BLaER1 (cell line): ENCODE measurements at regions not wholly inside any gene's neighbourhood (a gene's known extent, or its start where the extent isn't known, plus 50 kb on each side); places are given as distances from the start of the nearest gene placed in this dataset.

Experiments
- H3K27ac ChIP-seq: shearing (Covaris generic); formaldehyde crosslinking; 2 replicates; pipeline ENCODE4 v1.8.1; 2022
- H3K27me3 ChIP-seq: shearing (Covaris generic); formaldehyde crosslinking; 2 replicates; pipeline ENCODE4 v1.8.1; 2022
- H3K36me3 ChIP-seq: shearing (Covaris generic); formaldehyde crosslinking; 2 replicates; pipeline ENCODE4 v1.8.1; 2022
- H3K4me1 ChIP-seq: shearing (Covaris generic); formaldehyde crosslinking; 2 replicates; pipeline ENCODE4 v1.8.1; 2022
- H3K4me2 ChIP-seq: shearing (Covaris generic); formaldehyde crosslinking; 2 replicates; pipeline ENCODE4 v1.8.1; 2022
- H3K4me3 ChIP-seq: shearing (Covaris generic); formaldehyde crosslinking; 2 replicates; pipeline ENCODE4 v1.8.1; 2022
- H3K9ac ChIP-seq: shearing (Covaris generic); formaldehyde crosslinking; 2 replicates; pipeline ENCODE4 v1.8.1; 2022
- H3K9me3 ChIP-seq: shearing (Covaris generic); formaldehyde crosslinking; 2 replicates; pipeline ENCODE4 v1.8.1; 2022
- H4K20me1 ChIP-seq: shearing (Covaris generic); formaldehyde crosslinking; 2 replicates; pipeline ENCODE4 v1.8.1; 2022
- Cebpa-rat ChIP-seq: shearing (Covaris generic); IDR thresholded peaks from 2 replicates; pipeline ENCODE4 v1.8.1; 2022

GRCh38 chr11:109123816-109124787 is 297.9 kb upstream of the C11orf87 start:
- TF ChIP-seq Cebpa-rat, result no peak
- no peak overlapping the region for H3K4me2 ChIP-seq

GRCh38 chr11:109130910-109131309 is 291.1 kb upstream of the C11orf87 start:
- no peak overlapping the region for H3K4me3 ChIP-seq
- no peak overlapping the region for H3K27ac ChIP-seq
- H3K36me3 ChIP-seq, result no peaks in the 10 kb centered on the region

More at GRCh38 chr11:109123816-109124787, 297.9 kb upstream of the C11orf87 start:
- no peak overlapping the region for H3K4me3 ChIP-seq
- H3K9ac ChIP-seq, result no peak overlapping the region
- no peak overlapping the region for H3K27ac ChIP-seq
- H3K9me3 ChIP-seq, result no peaks in the 10 kb centered on the region
- H3K4me1 ChIP-seq, result no peaks in the 10 kb centered on the region
- no peaks in the 10 kb centered on the region for H4K20me1 ChIP-seq
- no peaks in the 10 kb centered on the region for H3K27me3 ChIP-seq
- no peaks in the 10 kb centered on the region for H3K36me3 ChIP-seq

GRCh38 chr11:109132539-109132938 is 289.5 kb upstream of the C11orf87 start:
- Histone ChIP-seq H3K9ac (no peak overlapping the region), H3K27ac (no peak overlapping the region), H4K20me1 (no peaks in the 10 kb centered on the region), H3K9me3 (no peaks in the 10 kb centered on the region), H3K4me2 (no peak overlapping the region), H3K27me3 (no peaks in the 10 kb centered on the region), H3K4me3 (no peak overlapping the region), H3K36me3 (no peaks in the 10 kb centered on the region), H3K4me1 (no peaks in the 10 kb centered on the region)
- TF ChIP-seq Cebpa-rat, result no peak

More at GRCh38 chr11:109130910-109131309, 291.1 kb upstream of the C11orf87 start:
- no peaks in the 10 kb centered on the region for H3K9me3 ChIP-seq
- no peak for TF ChIP-seq Cebpa-rat
- no peak overlapping the region for H3K9ac ChIP-seq
- no peaks in the 10 kb centered on the region for H4K20me1 ChIP-seq
- H3K4me2 ChIP-seq, result no peak overlapping the region
- no peaks in the 10 kb centered on the region for H3K27me3 ChIP-seq
- H3K4me1 ChIP-seq, result no peaks in the 10 kb centered on the region

GRCh38 chr11:109133159-109133558 is 288.8 kb upstream of the C11orf87 start:
- TF ChIP-seq Cebpa-rat, result no peak
- Histone ChIP-seq H3K4me3 (no peak overlapping the region), H3K27me3 (no peaks in the 10 kb centered on the region), H3K4me2 (no peak overlapping the region), H4K20me1 (no peaks in the 10 kb centered on the region), H3K9me3 (no peaks in the 10 kb centered on the region), H3K4me1 (no peaks in the 10 kb centered on the region), H3K27ac (no peak overlapping the region), H3K36me3 (no peaks in the 10 kb centered on the region), H3K9ac (no peak overlapping the region)

- H3K27ac ChIP-seq, result no peak overlapping the region
- no peaks in the 10 kb centered on the region for H3K4me1 ChIP-seq
- no peaks in the 10 kb centered on the region for H3K36me3 ChIP-seq
- no peak overlapping the region for H3K9ac ChIP-seq
- no peak overlapping the region for H3K4me2 ChIP-seq
- no peaks in the 10 kb centered on the region for H4K20me1 ChIP-seq
- H3K9me3 ChIP-seq, result no peaks in the 10 kb centered on the region
- no peak for TF ChIP-seq Cebpa-rat
- H3K27me3 ChIP-seq, result no peaks in the 10 kb centered on the region
- no peak overlapping the region for H3K4me3 ChIP-seq
Observed at GRCh38 chr11:109135627-109136026, 286.4 kb upstream of the C11orf87 start.

GRCh38 chr11:109138196-109138595 is 283.8 kb upstream of the C11orf87 start:
- TF ChIP-seq Cebpa-rat, result no peak
- H3K9me3 ChIP-seq, result no peaks in the 10 kb centered on the region
- no peaks in the 10 kb centered on the region for H3K4me1 ChIP-seq
- no peaks in the 10 kb centered on the region for H3K27me3 ChIP-seq
- H3K36me3 ChIP-seq, result no peaks in the 10 kb centered on the region
- no peaks in the 10 kb centered on the region for H4K20me1 ChIP-seq
- no peak overlapping the region for H3K9ac ChIP-seq
- H3K4me3 ChIP-seq, result no peak overlapping the region
- H3K4me2 ChIP-seq, result no peak overlapping the region
- H3K27ac ChIP-seq, result no peak overlapping the region

GRCh38 chr11:109140426-109140825 is 281.6 kb upstream of the C11orf87 start:
- H3K36me3 ChIP-seq, result no peaks in the 10 kb centered on the region
- H4K20me1 ChIP-seq, result no peaks in the 10 kb centered on the region
- H3K9ac ChIP-seq, result no peak overlapping the region
- H3K4me3 ChIP-seq, result no peak overlapping the region
- H3K27me3 ChIP-seq, result no peaks in the 10 kb centered on the region
- no peak for TF ChIP-seq Cebpa-rat
- no peak overlapping the region for H3K27ac ChIP-seq
- no peak overlapping the region for H3K4me2 ChIP-seq
- no peaks in the 10 kb centered on the region for H3K4me1 ChIP-seq
- no peaks in the 10 kb centered on the region for H3K9me3 ChIP-seq

- Histone ChIP-seq H3K4me2 (no peak overlapping the region), H3K9ac (no peak overlapping the region), H3K9me3 (no peaks in the 10 kb centered on the region), H4K20me1 (no peaks in the 10 kb centered on the region), H3K27me3 (no peaks in the 10 kb centered on the region), H3K27ac (no peak overlapping the region), H3K4me1 (no peaks in the 10 kb centered on the region), H3K36me3 (no peaks in the 10 kb centered on the region), H3K4me3 (no peak overlapping the region)
- TF ChIP-seq Cebpa-rat, result no peak
Observed at GRCh38 chr11:109140857-109141515, 281.0 kb upstream of the C11orf87 start.

- Histone ChIP-seq H3K9ac (no peak overlapping the region), H3K4me1 (no peaks in the 10 kb centered on the region), H3K9me3 (no peaks in the 10 kb centered on the region), H3K4me3 (no peak overlapping the region), H3K27me3 (no peaks in the 10 kb centered on the region), H3K4me2 (no peak overlapping the region), H4K20me1 (no peaks in the 10 kb centered on the region), H3K36me3 (no peaks in the 10 kb centered on the region), H3K27ac (no peak overlapping the region)
- TF ChIP-seq Cebpa-rat, result no peak
Observed at GRCh38 chr11:109145287-109145686, 276.7 kb upstream of the C11orf87 start.

- Histone ChIP-seq H3K9ac (no peak overlapping the region), H3K27ac (no peak overlapping the region), H3K4me3 (no peak overlapping the region), H4K20me1 (no peaks in the 10 kb centered on the region), H3K9me3 (no peaks in the 10 kb centered on the region), H3K4me1 (no peaks in the 10 kb centered on the region), H3K27me3 (no peaks in the 10 kb centered on the region), H3K4me2 (no peak overlapping the region), H3K36me3 (no peaks in the 10 kb centered on the region)
- TF ChIP-seq Cebpa-rat, result no peak
Observed at GRCh38 chr11:109147726-109148125, 274.3 kb upstream of the C11orf87 start.
